ENCODE measurements at regions not wholly inside any gene's neighbourhood (a gene's known extent, or its start where the extent isn't known, plus 50 kb on each side); places are given as distances from the start of the nearest gene placed in this dataset.
A peak's percentile ranks its signal among the peaks of the same experiment; 100 is the strongest.

GRCh38 chr1:34655206-34655874, 99.5 kb upstream of the GJB5 start:
- no peak overlapping the region for H3K4me3 ChIP-seq (ENCODE audit: low read depth, poor library complexity, severe bottlenecking)
- no peak for TF ChIP-seq POLR2A (IDR thresholded peaks at IDR 0.05)
- DNase-seq (ENCODE audit: low spot score in 2 of 2), result no peak
- 68 to 69% methylated on average over 4 of the region's 4 CpGs for WGBS, 2 donors
- intact Hi-C loops (cut with DNase I; ENCODE audit: low total_unique reads), result no loop called here

GRCh38 chr1:34655875-34656240, 99.0 kb upstream of the GJB5 start:
- H3K4me3 ChIP-seq (ENCODE audit: low read depth, poor library complexity, severe bottlenecking), result no peak overlapping the region
- intact Hi-C loops (cut with DNase I; ENCODE audit: low total_unique reads), result no loop called here
- DNase-seq (ENCODE audit: low spot score in 2 of 2), result peak in 1 of 2 donors; percentile 17
- TF ChIP-seq POLR2A (IDR thresholded peaks at IDR 0.05) (no peak), CTCF (IDR thresholded peaks at IDR 0.05) (no peak)
- WGBS, 2 donors, result 79 to 80% methylated on average over 4 of the region's 4 CpGs

- intact Hi-C loops (cut with DNase I; ENCODE audit: low total_unique reads), result no loop called here
- no peak overlapping the region for H3K4me3 ChIP-seq (ENCODE audit: low read depth, poor library complexity, severe bottlenecking)
- TF ChIP-seq CTCF (IDR thresholded peaks at IDR 0.05) (no peak), POLR2A (IDR thresholded peaks at IDR 0.05) (no peak)
- DNase-seq (ENCODE audit: low spot score in 2 of 2), result peak in 1 of 2 donors; percentile 13
- WGBS, 2 donors, result 72 to 73% methylated on average over 3 of the region's 3 CpGs
These were observed 98.5 kb upstream of the GJB5 start for GRCh38 chr1:34656299-34656698.

- no peak for TF ChIP-seq CTCF (IDR thresholded peaks at IDR 0.05)
- TF ChIP-seq POLR2A (IDR thresholded peaks at IDR 0.05), result no peak
- peak in 1 of 2 donors; percentile 53 for DNase-seq (ENCODE audit: low spot score in 2 of 2)
- H3K4me3 ChIP-seq (ENCODE audit: low read depth, poor library complexity, severe bottlenecking), result no peak overlapping the region
- 41 to 48% methylated on average over 8 of the region's 8 CpGs for WGBS, 2 donors
- intact Hi-C loops (cut with DNase I; ENCODE audit: low total_unique reads), result no loop called here
These were observed 98.1 kb upstream of the GJB5 start for GRCh38 chr1:34656731-34657130.

GRCh38 chr1:34657266-34657665, 97.6 kb upstream of the GJB5 start:
- DNase-seq (ENCODE audit: low spot score in 2 of 2), result peak in 1 of 2 donors; percentile 62
- intact Hi-C loops (cut with DNase I; ENCODE audit: low total_unique reads), result no loop called here
- TF ChIP-seq CTCF (IDR thresholded peaks at IDR 0.05) (no peak), POLR2A (IDR thresholded peaks at IDR 0.05) (no peak)
- no peak overlapping the region for H3K4me3 ChIP-seq (ENCODE audit: low read depth, poor library complexity, severe bottlenecking)

GRCh38 chr1:34657849-34658248, 97.0 kb upstream of the GJB5 start:
- WGBS, 2 donors, result 64 to 71% methylated on average over 2 of the region's 2 CpGs
- peak in 1 of 2 donors; percentile 58 for DNase-seq (ENCODE audit: low spot score in 2 of 2)
- no peak overlapping the region for H3K4me3 ChIP-seq (ENCODE audit: low read depth, poor library complexity, severe bottlenecking)
- TF ChIP-seq POLR2A (IDR thresholded peaks at IDR 0.05) (no peak), CTCF (IDR thresholded peaks at IDR 0.05) (no peak)
- intact Hi-C loops (cut with DNase I; ENCODE audit: low total_unique reads), result no loop called here

All from lower leg skin (tissue), 4 donors.